HG03432 (cell line): ENCODE measurements at regions not wholly inside any gene's neighbourhood (a gene's known extent, or its start where the extent isn't known, plus 50 kb on each side); places are given as distances from the start of the nearest gene placed in this dataset.

ENCODE experiments used
- ATAC-seq: cut with Tn5 transposase; IDR thresholded peaks from one replicate; pipeline ENCODE4 v1.9.1; 2021; ENCODE audit warnings: mild to moderate bottlenecking, moderate library complexity; ENCODE audit not compliant: unreplicated experiment

GRCh38 chr5:84606784-84607183 is 222.1 kb upstream of the EDIL3 start:
- ATAC-seq: no peak

- no peak for ATAC-seq
Observed at GRCh38 chr5:84605241-84605640, 220.6 kb upstream of the EDIL3 start.

DNA sequence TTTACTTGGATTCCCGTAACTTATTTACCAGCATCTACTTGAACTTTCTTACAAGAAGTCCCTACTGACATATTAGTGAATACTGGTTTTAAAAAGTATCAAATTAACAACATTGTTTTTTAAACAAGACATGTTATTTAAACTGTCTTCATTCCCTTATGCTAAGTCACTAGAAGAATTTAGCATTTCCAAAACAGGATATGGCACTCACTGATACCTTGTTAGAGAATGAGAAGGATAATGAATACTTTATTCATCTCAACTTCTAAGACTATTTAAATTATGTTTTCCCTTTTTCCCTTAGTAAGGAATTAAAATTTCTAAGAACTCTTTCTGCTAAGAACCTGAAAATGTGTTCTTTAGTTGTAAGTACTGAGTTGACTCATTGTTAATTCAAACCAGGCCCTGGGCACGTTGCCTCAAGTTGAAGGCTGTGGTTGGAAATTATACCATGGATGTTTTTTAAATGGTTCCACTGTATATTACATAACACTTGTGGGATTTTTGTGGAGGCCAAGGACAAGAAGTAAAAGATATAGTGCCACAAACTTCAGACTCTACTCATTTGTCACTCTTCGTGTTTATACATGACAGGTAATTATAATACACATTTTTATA is 219.0 kb upstream of the EDIL3 start:
- ATAC-seq: no peak

DNA sequence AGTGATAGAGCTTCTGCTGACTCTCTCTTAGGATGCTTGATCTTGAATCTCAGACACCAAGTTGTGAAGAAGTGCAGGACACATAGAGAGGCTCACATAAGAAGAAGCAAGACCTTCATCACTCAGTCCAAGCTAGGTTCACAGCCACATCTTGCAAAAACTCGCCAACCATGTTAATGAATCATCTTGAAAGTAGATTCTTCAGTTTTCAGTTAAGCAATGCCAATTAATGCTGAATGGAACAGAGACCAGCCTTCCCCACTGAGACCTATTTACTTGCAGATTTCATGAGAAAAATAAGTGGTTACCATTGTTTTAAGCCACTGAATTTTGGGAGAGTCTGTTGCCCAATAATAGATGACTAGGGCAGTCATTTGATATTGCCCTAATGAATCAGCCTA is 217.7 kb upstream of the EDIL3 start:
- ATAC-seq: no peak

DNA sequence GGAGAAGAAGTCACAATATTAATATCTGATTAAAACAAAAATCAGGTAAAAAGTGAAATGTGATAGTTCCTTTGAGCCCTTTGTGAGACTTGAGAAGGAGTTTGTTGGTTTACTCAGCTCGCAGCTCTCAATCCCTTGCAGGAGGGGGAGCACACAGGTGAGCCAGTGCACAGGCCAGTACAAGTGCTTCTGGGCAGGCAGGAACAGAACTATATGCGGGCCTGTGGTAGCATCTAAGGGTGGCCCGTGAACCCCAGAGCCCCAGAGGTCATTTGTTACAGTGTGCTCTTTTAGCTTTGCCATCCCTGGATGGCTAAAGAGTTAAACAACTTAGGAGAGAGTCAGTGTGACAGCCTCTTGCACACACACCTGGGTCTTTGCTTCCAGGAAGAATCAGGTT is 215.3 kb upstream of the EDIL3 start:
- ATAC-seq: no peak

GRCh38 chr5:84597904-84598303 is 213.2 kb upstream of the EDIL3 start:
- ATAC-seq: no peak

- no peak for ATAC-seq
Observed at GRCh38 chr5:84590629-84591028, 205.9 kb upstream of the EDIL3 start.

DNA sequence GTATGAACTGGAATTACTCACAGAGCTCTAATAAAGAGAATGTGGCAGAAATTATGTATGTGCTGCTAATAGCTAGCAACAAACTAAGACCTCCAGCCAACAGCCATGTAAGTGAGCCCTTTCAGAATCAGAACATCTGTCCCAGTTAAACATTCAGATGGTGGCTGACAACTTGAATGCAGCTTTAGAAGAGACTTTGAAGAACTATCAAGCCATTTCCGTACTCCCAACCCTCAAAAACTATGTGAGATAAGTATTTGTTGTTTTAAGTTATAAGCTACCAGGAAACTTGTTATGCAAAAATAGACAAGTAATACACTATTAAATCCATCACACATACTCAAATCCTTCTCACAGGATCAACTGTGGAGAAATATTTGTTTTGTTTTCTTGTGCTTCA is 205.2 kb upstream of the EDIL3 start:
- no peak for ATAC-seq

DNA sequence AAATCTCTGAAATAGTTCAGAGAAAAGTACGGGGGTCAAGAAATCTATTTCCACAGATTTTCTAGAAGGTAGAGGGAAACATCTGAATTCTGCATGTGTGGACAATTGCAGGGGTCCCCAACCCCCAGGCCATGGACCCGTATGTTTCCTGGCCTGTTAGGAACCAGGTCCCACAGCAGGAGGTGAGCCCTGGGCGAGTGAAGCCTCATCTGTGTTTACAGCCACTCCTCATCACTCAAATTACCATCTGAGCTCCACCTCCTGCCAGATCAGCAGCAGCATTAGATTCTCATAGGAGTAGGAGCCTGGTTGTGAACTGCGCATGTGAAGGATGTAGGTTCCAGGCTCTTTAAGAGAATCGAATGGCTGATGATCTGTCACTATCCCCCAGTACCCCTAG is 200.5 kb upstream of the EDIL3 start:
- ATAC-seq: no peak

DNA sequence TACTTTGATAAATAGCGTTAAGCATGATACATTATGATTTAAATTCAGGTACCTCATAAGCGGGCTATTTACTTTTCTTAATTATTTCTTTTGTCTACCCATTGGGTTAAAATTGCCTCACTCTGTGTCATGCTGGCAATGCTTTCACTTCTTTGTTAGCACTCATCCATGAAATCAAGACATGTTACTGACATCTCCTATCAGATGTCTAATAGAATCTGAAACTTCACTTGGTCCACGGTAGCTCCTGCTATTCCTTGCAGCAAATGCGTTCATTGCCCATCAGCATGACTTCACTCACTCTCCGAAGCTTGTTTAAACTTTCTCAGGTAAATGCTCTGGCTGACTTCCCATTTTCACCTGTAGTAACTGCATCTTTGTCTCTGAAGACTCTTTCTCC is 193.5 kb upstream of the EDIL3 start:
- no peak for ATAC-seq

GRCh38 chr5:84573017-84573712 is 188.5 kb upstream of the EDIL3 start:
- no peak for ATAC-seq

- ATAC-seq: no peak
Observed at GRCh38 chr5:84569307-84569706, 184.6 kb upstream of the EDIL3 start.

GRCh38 chr5:84568171-84568570 is 183.5 kb upstream of the EDIL3 start:
- ATAC-seq: no peak

DNA sequence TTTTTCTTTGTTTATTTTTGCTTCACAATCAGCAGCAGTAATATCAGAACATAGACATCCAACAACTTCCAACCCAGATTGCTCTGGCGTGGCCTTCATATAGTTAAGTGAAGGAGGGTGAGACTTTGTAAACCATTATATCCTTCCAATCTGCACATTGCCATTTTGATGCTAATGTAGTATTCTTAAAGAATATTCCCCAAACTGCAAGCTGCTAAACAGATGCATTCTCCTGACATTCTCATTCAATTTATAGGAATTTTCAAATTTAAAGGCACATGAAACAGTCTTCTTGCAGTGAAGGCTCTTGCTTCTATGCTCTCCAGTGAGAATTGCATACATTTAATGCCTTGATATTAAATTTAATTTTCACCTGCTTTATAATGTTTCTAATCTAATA is 181.2 kb upstream of the EDIL3 start:
- ATAC-seq: no peak

GRCh38 chr5:84564321-84565075 is 179.8 kb upstream of the EDIL3 start:
- ATAC-seq: no peak

GRCh38 chr5:84550222-84550621 is 165.5 kb upstream of the EDIL3 start:
- ATAC-seq: no peak

- ATAC-seq: no peak
Observed at GRCh38 chr5:84549054-84549453, 164.4 kb upstream of the EDIL3 start.

GRCh38 chr5:84546686-84547085 is 162.0 kb upstream of the EDIL3 start:
- ATAC-seq: no peak

DNA sequence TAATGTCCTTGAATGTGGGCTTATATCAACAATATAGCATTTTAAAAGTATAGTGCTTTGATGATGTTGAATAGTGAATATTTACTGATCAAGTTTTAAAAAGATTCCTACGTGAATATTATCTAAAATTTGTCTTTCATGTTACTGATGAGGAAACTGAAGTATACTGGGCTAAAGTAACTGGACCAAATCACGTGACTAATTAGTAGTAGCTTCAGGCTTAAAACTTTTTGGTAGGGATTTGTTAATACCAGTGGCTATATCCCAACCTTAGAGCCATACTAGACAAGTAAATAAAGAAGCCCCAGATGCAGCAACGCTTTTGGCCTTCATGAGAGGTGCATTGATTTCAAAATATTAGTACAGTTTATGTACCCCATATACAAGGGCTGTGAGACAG is 152.1 kb upstream of the EDIL3 start:
- ATAC-seq: no peak

- ATAC-seq: no peak
Observed at GRCh38 chr5:84535281-84535680, 150.6 kb upstream of the EDIL3 start.

DNA sequence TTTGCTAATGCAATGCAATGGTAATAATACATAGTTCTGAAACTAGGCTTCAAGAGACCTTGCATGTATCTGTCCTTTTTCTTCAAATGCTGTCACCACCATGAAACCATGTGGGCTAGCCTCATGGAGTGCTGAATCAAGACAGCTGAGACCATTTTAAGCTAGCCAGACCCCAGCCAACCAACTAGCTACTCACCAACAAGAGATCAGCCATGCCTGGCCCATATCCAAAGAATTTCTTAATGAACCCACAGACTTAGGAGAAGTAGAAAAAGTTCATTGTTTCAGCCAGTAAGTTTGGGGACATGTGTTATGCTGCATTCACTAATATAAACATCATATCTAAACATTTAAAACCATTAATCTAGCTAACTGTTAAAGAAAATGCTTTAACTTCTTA is 139.8 kb upstream of the EDIL3 start:
- ATAC-seq: no peak

DNA sequence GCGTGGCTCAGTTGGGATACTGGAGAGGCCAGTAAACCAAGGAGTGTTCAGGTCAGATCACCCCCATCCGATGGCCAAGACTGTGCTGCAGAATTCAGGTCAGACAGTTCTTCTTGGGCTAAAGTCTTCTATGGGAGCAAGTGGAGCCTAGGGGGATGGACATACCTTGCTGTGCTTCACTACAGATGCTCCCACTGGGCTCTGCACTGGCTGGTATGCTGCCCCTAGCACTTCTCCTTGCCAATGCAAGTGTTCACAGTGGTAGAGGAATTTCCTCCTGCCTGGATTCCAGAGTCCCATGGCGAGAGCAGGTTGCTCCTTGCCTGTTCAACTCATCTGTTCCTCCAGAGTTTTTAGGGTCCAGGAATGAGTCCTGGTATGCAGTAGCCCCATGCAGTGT is 134.2 kb upstream of the EDIL3 start:
- ATAC-seq: no peak
